Osteoblast (primary cell): ENCODE measurements at regions not wholly inside any gene's neighbourhood (a gene's known extent, or its start where the extent isn't known, plus 50 kb on each side); places are given as distances from the start of the nearest gene placed in this dataset.
A peak's percentile ranks its signal among the peaks of the same experiment; 100 is the strongest.

Experiments used
- DNase-seq: peaks from one replicate; pipeline ENCODE4 v3.0.0; 2011; ENCODE audit warnings: low spot score, mixed read lengths; ENCODE audit not compliant: insufficient read length; ENCODE audit errors: missing footprints
- H2AFZ ChIP-seq: 2 replicates; pipeline ENCODE4 v1.6.0; 2011; ENCODE audit warnings: mild to moderate bottlenecking, low read length
- H3K27ac ChIP-seq: 2 replicates; pipeline ENCODE4 v1.5.1; 2011; ENCODE audit warnings: mild to moderate bottlenecking, low read depth, low read length, moderate library complexity
- H3K27me3 ChIP-seq: 2 replicates; pipeline ENCODE4 v1.6.0; 2012; ENCODE audit warnings: mild to moderate bottlenecking, control low read depth, inconsistent platforms, low read length, moderate library complexity; ENCODE audit not compliant: insufficient read depth
- H3K36me3 ChIP-seq: 2 replicates; pipeline ENCODE4 v1.5.1; 2011; ENCODE audit warnings: mild to moderate bottlenecking, low read length, control low read depth, moderate library complexity; ENCODE audit not compliant: insufficient read depth
- H3K4me1 ChIP-seq: 2 replicates; pipeline ENCODE4 v1.5.1; 2011; ENCODE audit warnings: mild to moderate bottlenecking, low read length, control low read depth, moderate library complexity; ENCODE audit not compliant: insufficient read depth
- H3K4me2 ChIP-seq: 2 replicates; pipeline ENCODE4 v1.6.0; 2011; ENCODE audit warnings: mild to moderate bottlenecking, low read length; ENCODE audit not compliant: insufficient read depth
- H3K4me3 ChIP-seq: fragments of 200-600 bp; sonication (generic); 3 replicates; pipeline ENCODE4 v1.5.1; 2012; ENCODE audit warnings: mild to moderate bottlenecking, low read length, inconsistent platforms; ENCODE audit not compliant: insufficient read depth
- H3K79me2 ChIP-seq: 2 replicates; pipeline ENCODE4 v1.6.0; 2012; ENCODE audit warnings: mild to moderate bottlenecking, low read length, control low read depth, inconsistent platforms; ENCODE audit not compliant: insufficient read depth
- H3K9me3 ChIP-seq: 2 replicates; pipeline ENCODE4 v1.5.1; 2011; ENCODE audit warnings: low read depth, low read length, control low read depth
- H4K20me1 ChIP-seq: 2 replicates; pipeline ENCODE4 v1.6.0; 2012; ENCODE audit warnings: mild to moderate bottlenecking, low read length, control low read depth; ENCODE audit not compliant: insufficient read depth
- TF ChIP-seq, protein P1 (sequence below): IDR thresholded peaks from 2 replicates; pipeline ENCODE4 v1.5.1; 2011; ENCODE audit warnings: mild to moderate bottlenecking, low read depth, low read length, moderate library complexity; ENCODE audit errors: extremely low read depth

DNA sequence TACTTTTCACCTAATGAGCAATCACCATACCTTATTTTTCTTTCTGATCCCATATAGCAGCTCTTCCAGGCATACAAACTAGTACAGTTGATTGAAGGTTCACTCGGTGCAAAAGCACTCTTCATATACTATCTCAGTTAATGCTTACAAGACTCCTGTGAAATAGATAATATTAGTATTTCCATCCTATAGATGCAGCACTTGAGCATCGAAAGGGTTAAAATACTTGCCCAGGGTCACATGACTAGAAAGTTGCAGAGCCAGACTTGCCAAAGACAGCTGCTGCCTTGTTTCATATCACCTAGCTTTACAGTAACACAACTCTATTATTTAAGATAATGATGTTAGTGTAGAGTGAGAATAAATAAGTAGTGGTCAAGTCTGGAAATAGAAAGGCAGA lies 466.0 kb upstream of the TNP1 start:
- Histone ChIP-seq H4K20me1 (no peaks in the 10 kb centered on the region), H3K36me3 (no peaks in the 10 kb centered on the region), H3K27ac (no peak overlapping the region), H3K9me3 (no peaks in the 10 kb centered on the region), H3K4me1 (no peaks in the 10 kb centered on the region), H3K79me2 (no peaks in the 10 kb centered on the region), H3K4me3 (no peak overlapping the region), H2AFZ (no peak overlapping the region), H3K4me2 (no peak overlapping the region), H3K27me3 (no peaks in the 10 kb centered on the region)
- DNase-seq = no peak
- TF ChIP-seq, protein P1, sequence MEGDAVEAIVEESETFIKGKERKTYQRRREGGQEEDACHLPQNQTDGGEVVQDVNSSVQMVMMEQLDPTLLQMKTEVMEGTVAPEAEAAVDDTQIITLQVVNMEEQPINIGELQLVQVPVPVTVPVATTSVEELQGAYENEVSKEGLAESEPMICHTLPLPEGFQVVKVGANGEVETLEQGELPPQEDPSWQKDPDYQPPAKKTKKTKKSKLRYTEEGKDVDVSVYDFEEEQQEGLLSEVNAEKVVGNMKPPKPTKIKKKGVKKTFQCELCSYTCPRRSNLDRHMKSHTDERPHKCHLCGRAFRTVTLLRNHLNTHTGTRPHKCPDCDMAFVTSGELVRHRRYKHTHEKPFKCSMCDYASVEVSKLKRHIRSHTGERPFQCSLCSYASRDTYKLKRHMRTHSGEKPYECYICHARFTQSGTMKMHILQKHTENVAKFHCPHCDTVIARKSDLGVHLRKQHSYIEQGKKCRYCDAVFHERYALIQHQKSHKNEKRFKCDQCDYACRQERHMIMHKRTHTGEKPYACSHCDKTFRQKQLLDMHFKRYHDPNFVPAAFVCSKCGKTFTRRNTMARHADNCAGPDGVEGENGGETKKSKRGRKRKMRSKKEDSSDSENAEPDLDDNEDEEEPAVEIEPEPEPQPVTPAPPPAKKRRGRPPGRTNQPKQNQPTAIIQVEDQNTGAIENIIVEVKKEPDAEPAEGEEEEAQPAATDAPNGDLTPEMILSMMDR = no peak

DNA sequence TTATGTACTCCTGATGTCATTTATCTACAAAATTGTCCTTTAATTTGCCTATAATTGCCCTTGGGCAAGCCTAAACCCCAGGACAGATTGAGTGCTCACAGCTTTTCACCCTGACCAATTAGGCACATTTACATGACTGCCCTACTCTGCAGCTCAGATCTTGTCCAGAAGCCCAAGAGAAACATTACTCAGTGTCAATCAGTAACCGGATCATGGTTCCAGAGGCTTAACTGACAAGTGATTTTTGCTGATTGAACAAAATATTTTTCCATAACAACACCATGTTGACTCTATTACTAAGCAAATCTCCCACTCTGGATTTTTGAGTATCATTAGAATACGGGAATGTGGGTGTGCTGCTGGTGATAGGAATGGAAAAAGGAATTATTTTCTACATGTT lies 465.4 kb upstream of the TNP1 start:
- Histone ChIP-seq H3K4me2 (no peak overlapping the region), H3K4me1 (no peaks in the 10 kb centered on the region), H2AFZ (no peak overlapping the region), H3K27ac (no peak overlapping the region), H3K36me3 (no peaks in the 10 kb centered on the region), H3K27me3 (no peaks in the 10 kb centered on the region), H4K20me1 (no peaks in the 10 kb centered on the region), H3K4me3 (no peak overlapping the region), H3K79me2 (no peaks in the 10 kb centered on the region), H3K9me3 (no peaks in the 10 kb centered on the region)
- no peak for DNase-seq
- TF ChIP-seq, protein P1 = no peak

GRCh38 chr2:217316743-217317142 lies 456.9 kb upstream of the TNP1 start:
- TF ChIP-seq, protein P1 = no peak
- Histone ChIP-seq H3K27me3 (no peaks in the 10 kb centered on the region), H2AFZ (no peak overlapping the region), H3K4me3 (no peak overlapping the region), H3K79me2 (no peaks in the 10 kb centered on the region), H3K4me1 (peaks cover 3% of the 10 kb centered on the region), H3K27ac (no peak overlapping the region), H3K4me2 (no peak overlapping the region), H3K9me3 (no peaks in the 10 kb centered on the region), H3K36me3 (no peaks in the 10 kb centered on the region), H4K20me1 (no peaks in the 10 kb centered on the region)
- DNase-seq = peak; percentile 69

DNA sequence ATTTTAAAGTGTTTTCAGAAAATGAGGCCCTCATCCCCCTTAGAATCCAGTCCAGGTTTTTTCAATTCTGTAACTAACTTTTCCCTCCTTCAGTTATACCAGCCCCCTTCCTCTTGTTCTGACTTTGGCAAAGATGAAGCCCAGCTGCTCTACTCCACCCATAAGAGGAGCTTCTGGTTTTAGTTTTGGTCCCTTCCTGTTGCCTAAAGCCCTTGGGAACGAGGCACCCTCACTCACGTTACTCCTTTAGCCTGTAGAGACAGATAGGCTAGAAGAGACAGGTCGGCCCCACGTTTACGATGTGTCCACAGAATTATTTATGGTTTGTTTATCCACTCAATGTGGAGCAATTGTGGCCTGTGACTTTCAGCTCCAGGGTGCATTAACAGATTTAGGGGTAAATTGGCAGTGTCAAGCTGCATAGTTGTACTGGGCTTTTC lies 454.2 kb upstream of the TNP1 start:
- H3K27ac ChIP-seq = no peak overlapping the region
- no peak for DNase-seq
- H4K20me1 ChIP-seq = no peaks in the 10 kb centered on the region
- H3K4me1 ChIP-seq = peaks cover 3% of the 10 kb centered on the region
- no peaks in the 10 kb centered on the region for H3K27me3 ChIP-seq
- no peaks in the 10 kb centered on the region for H3K9me3 ChIP-seq
- no peak overlapping the region for H3K4me3 ChIP-seq
- no peak overlapping the region for H2AFZ ChIP-seq
- no peaks in the 10 kb centered on the region for H3K79me2 ChIP-seq
- TF ChIP-seq, protein P1 = no peak
- no peaks in the 10 kb centered on the region for H3K36me3 ChIP-seq
- H3K4me2 ChIP-seq = no peak overlapping the region
